Stimulated activated CD8-positive, alpha-beta memory T cell treated with anti-CD3 and anti-CD28 coated beads, Interleukin-2, amount 100 ng/mL, for 1 hour (primary cell): ENCODE measurements at regions not wholly inside any gene's neighbourhood (a gene's known extent, or its start where the extent isn't known, plus 50 kb on each side); places are given as distances from the start of the nearest gene placed in this dataset.

Experiments used
- DNase-seq, 2 donors: peaks; one replicate each; pipeline ENCODE4 v3.0.0-alpha.2; 2020; ENCODE audit warnings: low read depth in 2 of 2

DNA sequence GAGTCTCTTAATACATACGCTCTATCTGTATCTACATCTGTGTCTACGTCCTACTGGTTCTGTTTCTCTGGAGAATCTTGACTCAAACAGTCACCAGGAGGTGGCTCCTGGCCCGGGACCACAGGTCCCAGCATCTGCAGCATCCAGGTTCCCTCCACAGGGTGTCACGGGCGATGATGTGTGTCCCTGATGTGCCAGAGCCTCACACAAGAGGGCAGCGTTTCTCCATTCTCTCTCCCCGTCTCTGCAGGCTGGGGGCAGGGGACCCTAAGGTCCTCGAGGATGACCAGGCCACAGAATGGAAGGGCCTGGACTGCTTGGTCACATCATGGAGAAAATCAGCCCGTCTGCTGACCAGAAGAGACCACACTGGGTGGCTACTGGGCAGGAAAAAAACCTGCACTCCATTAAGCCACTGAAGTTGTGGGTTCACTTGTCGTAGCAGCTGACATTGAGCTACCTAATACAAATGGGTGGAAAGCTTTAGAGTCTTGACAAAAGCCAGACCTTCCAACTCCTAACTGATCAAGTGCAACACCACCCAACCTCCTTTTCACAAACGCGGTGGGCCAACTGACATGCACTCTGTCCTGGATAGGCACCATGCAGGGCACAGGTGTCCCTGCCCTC, 392.5 kb downstream of the CTTN start:
- DNase-seq = no peak

DNA sequence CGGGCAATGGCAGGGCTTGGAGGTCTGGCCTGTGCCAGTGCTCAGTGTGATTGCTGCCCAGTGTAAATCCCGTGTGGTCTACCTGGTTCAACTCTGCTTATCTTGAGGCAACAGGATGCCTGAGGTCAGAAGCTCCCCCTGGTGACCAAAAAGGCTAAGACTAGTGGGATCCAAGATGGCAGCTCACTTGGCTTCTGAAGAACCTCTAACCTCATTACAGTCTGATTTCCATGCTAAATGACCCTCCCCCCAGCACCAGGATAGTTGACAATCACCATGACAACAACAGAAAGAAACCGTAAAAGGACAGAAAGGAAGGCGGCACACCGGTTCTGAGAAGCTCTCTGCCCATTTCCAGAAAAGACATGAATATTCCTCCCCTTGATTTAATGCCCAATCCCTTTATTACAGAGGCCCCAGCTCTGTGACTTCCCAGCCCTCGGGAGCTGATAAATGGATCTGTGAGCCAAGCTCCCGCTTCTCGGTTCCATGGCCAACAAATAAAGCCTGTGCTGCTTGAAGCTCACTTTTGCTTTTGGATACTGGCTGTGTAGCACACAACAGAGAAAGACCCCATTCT, 398.4 kb downstream of the CTTN start:
- DNase-seq = no peak

DNA sequence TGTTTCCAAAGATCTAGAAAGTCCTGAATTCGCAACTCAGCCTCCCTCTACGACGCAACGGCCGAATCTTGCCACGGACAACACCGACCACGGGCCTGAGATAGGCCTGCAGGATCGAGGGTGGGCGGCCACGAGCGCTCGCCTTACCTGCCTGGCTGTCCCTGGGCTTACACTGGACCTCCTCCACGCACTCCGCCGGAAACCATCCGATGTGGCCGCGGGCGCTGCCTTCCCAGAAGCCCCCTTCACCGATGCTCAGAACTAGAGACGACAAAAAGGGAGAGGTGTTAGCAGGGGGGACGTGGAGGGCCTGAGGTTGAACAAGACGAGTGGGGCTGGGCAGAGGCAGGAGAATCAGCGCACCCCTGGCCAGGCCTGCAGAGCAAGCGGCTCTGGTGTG, 400.0 kb downstream of the CTTN start:
- no peak for DNase-seq

DNA sequence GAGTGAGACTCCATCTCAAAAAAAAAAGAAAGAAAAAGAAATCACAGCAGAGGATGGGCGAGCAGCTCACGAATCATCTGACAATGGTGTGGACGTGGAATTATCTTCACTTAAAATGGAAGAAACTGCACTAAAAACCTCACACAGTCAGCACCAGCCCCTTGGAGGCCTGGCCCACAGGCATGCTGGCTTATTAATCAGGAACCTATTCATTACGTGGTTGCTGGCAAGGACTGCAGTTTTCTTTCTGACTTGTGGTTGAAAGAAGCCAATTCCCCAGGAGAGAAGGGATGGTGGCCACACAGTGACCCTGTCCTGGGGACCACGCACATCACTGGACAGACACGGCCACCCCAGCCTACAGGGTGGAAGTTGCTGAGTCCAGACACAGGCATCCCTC, 401.1 kb downstream of the CTTN start:
- no peak for DNase-seq

DNA sequence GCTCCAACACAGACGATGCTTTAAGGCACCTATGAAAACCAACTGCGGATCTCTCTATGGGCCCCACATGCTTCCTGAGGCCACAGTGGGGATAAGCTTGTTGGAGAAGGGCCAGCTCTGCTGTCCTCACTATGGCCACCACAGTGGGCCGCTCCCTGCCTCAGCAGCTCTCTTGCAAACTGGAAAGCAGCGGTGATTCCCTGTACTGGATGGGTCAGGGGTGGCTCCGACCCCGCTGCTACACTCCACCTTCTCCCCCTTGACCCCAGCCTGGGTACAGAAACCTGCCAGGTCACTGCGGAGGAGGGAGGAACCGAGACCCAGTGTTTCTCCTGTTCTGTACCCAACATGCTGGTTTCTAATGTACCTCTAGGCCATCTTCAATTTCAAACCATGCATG, 403.9 kb downstream of the CTTN start:
- no peak for DNase-seq

DNA sequence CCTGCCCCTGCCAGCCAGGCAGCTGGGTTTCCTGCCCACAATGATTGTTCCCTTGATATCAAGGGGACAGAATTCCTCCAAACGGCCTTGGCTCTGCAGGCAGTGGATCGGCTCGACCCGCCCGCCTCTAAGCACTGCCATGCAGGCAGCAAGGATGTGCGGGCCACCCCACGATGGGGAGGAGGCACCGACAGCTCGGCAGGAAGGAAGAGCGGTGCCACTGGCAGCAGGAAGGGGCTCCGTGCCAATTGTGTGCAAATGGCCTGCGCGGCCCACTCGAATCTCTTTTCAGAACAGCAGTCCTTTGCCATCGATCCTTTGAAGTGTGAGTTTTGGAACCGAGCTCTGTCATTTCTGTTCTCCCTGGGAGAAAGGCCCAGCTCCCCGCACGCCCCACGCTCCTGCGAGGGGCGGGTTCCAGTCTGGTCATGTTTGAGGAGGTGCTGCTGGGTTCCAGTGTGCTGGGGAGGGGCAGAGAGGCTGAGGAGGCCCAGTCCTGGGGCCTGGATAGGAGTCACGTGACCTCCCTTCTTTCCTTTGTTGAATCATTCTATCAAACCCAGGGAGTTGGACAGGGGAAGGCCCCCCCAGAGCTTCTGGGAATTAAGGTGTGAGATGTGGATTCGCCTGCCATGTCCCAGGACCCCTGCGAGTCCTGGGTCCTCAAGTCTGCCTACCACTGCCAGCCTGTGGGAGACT, 406.0 kb downstream of the CTTN start:
- no peak for DNase-seq

DNA sequence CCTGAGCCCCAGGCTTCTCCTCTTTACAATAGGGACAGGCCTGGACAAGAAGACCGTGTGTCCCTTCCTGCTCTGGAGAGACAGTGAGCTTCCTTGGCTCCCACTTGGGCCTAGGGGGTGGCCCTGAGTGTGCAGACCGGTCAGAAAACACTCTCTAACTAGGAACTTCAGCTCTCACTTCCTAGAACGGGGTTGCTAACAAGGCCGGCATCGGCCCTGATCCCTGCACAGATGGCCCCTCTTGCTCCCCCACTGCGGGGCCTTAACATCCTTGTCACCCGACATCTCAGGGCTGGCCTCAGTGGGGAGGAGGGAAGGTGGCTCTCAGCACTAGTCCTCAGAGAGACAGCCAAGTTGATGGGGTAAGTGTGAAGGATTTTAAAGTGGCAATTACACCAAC, 406.9 kb downstream of the CTTN start:
- DNase-seq = no peak

DNA sequence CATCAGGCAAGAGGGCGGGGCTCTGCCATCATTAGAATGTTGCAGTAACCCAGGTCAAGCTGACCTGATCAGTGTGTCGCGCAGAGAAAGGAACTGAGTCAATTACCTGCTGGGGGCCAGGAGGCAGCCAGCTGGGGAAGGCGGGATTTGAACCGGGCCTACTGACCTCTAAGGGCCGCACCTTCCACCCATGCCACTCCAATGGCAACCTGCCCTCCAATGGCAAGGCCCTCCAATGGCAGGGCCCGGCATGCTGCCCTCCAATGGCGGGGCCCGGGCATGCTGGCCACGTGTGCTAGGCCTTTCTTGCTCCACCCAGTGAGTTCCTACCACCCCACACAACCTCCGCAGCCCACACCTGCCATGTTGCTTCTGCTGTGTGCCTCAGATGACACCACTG, 407.6 kb downstream of the CTTN start:
- DNase-seq = no peak

DNA sequence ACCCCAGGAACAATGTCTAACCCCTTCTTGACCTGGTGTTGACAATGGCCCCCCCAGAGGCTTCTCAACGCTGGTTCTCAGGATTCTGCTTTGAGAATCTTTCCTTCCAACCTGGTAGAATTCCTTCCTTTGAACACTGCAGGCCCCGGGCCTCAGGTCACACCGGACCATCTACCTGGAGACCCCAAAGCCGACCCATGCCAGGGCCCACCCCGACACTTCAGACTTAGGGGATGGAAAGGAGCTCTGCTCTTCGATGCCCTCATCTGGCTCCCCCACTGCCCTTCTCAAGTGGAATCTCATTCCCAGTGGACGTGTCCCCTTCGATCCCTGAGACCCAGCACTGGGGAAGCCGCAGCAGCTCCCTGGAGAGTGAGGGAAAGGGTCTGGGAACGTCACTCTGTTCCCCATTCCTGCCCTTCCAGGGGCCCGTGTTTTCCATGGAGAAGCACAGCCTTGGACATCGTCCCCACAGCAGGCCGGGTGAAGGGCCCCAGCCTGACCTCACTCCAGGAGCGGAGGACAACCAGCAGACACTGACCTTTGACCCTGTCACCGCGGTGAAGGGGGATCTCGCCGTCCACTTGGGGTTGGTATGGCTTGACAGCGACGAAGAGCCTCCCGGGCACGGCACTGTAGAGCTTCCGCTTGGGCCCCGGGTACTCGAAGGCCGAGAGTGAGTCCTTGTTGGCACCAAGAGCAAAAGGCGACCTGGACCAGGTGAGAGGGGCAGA, 408.3 kb downstream of the CTTN start:
- no peak for DNase-seq

DNA sequence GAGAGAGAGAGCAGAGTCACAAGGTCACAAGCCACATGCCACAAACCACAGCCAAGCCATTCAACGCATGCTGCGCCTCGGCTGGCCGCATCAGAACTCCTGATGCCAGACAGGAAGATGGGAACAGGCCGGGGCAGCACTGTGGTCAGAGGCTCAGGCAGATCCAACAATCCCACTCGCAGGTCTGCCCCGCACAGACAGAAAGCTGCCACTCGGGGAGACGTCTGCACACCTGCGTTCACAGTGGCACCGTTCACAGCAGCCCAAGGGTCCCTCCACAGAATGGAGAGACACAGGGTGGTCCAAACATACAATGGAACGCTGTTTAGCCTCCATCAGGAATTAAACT, 408.8 kb downstream of the CTTN start:
- DNase-seq = no peak

DNA sequence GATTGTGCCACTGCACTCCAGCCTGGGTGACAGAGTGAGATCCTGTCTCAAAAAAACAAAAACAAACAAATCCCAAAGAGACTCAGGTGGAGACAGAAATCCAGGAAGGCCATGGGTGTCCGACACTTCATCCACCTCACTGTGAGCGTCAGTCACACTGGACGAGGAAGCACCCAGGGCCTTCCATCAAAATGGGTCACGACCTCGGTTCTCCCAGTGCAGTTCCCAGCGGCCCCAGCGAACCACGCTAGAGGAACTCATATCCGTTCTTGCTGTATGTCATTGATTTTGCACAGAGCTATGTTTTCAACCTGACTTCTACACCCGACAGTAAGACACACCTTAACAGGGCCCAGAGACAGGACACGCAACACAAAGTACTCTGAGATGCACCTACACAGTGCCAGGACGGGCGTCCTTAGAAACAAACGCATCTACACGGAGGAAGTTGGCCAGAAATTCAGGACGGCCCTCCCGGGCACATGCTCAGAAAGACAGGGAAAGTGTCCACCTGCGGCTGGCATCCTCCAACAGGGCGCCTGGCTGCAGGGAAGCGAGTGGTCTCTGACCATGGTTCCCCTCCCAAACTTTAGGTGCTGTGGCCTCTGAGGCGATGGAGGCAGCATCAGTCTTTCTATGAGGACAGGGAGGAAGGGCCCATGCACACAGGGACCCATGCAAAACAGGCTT, 410.5 kb downstream of the CTTN start:
- no peak for DNase-seq

DNA sequence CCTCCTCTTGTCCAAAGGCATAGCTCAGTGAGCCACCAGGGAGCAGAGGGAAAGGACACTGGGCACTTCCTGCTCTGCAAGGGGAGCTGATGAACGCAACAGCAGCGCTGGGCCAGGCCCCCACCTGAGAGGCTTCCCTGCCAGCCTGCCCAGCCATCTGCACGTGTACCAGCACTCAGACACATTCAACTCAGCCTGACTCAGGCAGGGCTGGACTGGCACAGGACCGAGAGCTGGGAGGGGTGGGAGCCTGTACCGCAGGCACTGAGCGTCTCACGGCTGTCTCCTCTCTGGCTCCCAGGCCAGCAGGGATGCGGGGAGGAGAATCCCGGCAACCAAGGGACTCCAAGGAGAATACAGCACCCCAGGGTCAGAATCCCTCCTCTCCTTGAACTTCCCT, 411.8 kb downstream of the CTTN start:
- no peak for DNase-seq

DNA sequence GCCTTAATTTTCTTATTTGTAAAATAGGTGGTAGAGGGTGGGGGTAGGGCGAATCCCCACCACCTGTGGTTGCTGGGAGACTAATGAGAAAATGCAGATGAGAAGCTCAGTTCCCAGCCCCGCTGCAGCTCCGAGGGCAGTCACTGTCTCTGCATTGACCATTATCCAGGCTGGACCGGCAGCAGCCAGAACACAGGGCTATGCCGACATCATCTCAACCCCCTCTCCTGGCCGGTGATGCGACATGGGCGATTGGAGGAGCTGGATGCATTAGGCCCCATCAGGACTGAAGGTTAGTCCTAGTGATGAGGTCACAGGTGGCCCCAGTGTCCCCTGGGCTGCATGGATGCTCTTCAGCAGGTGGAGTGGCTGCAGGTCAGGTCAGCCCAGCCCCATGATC, 412.4 kb downstream of the CTTN start:
- DNase-seq = no peak

DNA sequence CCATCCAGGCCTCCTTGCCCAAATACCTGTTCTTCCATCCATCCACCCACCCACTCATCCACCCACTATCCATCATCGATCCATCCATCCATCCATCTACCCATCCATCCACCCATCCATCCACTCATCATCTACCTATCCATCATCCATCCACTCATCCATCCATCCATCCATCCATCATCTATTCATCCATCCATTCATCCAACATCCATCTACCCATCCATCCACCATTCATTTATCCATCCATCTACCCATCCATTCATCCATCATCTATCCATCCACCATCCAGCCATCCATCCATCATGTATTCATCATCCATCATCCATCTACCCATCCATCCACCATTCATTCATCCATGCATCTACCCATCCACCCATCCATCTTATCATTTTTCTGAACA, 413.2 kb downstream of the CTTN start:
- DNase-seq = no peak

DNA sequence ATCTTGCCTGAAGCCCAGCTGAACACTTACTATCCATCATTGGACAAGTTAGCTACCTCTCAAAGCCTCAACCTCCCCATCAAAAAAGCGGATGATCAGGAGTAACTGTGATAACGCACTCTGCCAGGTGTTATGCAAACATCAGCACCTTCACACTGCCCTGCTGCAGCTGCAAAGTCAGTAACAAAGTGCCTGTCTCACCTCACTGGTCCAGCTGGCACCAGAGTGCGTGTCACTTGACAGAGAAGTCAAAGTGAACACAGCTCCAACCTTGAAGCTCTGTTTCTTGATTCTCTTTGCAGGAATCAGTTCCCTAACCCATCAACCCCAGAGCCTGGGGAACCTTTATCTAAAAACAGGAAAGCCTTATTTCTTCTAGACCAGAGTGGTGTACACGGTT, 413.6 kb downstream of the CTTN start:
- no peak for DNase-seq

DNA sequence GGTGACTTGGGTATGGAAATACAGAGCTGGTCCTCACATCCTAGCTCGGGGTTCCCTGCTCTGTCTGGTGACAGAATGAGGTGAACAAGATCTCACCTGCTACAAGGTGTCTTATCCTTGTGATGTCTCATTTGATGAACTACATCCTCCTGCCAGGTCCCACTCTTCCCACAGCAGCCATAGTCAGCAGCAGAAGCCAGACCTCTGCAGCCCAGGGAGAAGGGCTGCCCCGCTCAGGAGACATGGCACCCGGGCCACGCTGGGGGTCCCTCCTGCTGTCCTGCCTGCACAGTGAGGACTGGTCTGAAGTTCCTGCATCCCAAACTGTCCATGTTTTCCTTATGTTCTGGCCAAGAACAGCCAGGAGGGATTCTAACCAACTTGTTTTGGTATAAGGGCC, 414.1 kb downstream of the CTTN start:
- no peak for DNase-seq

DNA sequence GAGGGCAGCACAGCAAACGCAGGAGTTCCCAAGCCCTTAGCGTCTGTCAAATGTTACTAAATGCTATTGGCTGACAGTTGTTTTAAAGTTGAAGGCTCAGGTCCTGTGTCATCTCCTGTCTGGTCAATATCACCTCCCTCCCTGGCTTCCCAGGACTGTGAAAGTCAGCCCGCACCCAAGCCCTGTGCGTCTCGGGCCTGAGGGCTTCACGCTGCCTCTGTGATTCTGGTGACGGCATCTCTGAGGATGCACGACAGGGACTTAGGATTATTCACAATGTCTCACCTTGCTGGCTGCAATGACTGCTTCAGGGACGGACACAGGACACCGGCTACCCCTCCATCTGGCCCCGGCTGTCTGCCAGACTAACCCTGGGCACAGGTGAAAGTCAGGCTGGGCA, 415.3 kb downstream of the CTTN start:
- DNase-seq = no peak

DNA sequence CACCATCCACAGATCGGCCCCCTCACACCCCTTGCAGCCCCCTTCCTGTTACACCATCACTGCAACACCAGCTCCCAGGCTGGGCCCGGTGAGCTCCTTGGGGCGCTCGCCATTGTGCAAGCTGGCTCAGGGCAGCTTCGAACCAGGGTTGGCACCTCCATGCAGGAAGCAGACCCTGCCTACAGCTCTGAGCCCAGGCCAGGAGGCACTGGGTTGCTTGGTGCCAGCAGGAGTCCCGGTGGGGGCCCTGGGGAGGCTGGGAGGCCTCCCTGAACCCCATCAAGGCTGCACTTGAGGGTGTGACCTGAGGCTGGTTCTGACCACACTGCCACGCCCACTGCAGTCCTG, 417.1 kb downstream of the CTTN start:
- no peak for DNase-seq

DNA sequence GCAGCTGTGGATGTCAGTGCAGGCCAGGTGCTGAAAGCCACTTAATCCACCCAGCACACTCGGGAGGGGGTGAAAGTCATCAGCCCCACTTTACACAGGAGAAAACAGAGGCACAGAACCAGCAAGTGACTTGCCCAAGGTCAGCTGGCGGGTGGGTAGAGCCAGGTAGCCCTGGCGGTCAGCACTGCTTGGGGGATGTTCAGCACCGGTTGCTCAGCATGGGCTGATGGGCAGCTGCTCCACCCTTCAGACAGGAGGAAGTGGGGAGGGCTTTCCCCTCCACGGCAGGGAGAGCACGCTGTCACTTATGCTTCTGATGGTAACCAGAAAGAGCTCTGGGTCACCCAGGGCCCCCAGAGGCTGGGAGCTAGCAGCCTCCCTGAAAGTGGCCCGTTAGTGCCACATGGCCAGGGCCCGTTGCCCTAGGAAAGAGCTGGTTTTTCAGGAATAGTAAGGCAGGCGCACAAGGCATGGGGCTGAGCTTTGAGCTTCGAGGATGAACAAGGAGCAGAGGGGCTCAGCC, 417.9 kb downstream of the CTTN start:
- no peak for DNase-seq

DNA sequence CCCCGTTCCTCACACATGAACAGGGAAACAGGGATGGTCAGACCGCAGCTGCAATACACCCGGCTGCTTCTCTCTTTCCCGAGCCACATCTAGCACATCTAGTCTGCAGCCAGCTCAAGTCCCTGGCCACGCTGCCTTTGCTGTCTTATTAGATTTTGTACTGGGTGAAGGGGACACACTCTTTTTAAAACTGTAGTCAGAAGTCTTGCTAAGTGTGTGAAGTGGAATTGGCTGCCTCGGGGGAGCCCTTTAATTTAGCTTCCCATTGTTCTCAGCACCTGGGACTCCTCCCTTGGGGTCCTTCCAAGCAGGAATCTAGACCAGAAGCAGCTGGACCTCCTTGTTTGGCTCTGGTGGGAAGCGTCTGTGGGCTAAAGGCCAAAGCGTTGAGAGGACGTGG, 420.0 kb downstream of the CTTN start:
- no peak for DNase-seq

DNA sequence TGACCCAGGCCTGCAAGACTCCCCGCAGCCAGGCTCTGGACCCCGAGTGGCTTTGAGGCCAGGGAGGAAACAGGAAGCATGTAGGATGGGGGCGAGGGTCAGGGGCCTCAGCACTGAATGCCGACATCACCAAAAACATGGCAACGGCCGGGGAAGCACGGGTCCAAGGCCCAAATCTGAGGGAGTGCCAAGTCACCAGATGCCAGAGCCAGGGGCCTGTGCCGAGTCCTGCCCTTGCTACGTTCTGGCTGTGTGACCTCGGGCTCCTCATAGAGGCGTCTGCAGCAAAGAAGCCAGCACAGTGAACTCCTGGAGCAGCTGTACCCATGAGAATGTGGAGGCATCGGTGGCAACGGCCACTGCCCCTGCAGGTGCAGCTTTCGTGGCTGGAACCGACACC, 420.7 kb downstream of the CTTN start:
- DNase-seq = no peak

DNA sequence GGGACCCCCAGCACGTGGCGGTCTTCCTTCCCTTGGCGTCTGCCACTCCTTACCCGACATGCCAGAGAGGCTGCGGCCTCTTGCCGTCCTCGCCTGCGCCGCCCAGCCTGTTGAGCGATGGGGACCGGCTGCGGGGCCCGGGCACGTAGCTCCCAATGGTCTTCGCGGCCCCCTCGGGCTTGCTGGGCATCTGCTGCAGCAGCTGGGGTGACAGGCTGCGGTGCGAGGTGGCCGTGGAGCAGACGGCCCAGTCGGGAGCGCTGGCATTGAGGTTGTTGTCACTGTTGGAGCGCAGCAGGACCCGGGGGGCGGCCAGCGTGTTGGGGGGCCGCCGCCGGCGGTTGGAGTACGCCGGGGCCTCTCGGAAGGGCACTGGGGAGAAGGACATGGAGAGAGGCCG, 422.0 kb downstream of the CTTN start:
- DNase-seq = no peak
